HG02610 (cell line): ENCODE measurements at regions not wholly inside any gene's neighbourhood (a gene's known extent, or its start where the extent isn't known, plus 50 kb on each side); places are given as distances from the start of the nearest gene placed in this dataset.
"Not testable (repeated sequence)": the region's sequence is repeated elsewhere in the genome, so short reads cannot be mapped to it uniquely, and the experiment has no call there.

Experiments
- ATAC-seq: cut with Tn5 transposase; IDR thresholded peaks from one replicate; pipeline ENCODE4 v1.9.1; 2021; ENCODE audit warnings: mild to moderate bottlenecking, moderate library complexity; ENCODE audit not compliant: unreplicated experiment

DNA sequence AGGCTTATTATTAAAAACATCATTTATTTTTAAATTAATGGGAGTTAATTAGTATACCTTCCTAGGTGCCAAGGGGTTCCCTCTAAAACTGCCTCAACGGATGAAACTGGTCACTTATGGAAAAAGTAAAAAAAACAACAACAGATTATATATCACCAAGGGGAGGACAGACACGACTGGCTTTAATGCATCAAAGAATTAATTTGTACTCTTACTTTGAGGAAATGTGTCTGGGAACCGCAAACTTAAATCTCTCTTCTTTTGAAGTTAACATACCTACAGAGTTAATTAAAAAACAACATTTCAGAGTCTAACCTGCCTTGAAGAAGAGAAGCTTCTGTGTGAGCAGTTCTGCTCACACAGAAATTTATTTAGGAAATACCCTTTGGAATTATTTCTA, 354.6 kb downstream of the LRRC70 start:
- no peak for ATAC-seq

DNA sequence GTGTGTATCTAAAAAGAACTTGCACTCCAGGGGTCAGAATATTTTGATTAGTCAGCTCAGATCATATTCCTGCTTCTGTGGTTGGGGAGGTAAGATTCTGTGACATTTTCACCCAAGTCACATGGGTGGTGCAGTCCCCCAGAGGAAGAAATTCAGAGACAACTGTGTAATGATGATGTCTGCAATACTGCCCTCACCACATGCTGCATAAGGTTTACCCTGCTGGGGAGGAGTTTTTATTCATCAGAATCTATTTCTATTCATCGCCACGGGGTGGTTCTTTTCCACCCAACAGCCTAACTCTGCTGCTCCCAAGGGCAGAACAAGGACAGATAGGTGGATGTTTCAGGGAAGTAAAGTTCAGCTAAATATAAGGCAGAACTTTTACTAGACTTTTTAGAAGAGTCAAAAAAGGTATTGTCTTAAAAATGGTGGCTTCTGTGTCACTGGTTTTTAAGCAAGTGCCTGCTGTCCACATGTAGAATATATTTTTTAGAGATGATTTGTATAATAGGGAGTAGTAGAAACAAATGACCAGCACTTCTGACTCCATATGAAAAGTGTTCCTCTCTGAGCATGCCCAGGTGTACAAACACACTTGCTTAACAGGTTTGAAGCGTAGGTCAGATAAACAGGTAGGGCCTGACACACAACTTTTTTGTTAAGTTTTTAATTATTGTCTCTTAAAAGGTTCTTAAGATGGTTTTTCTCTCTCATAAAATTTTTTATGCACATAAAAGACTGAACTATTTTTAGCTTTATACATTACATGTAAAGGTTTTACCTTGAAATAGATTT, 352.7 kb downstream of the LRRC70 start:
- no peak for ATAC-seq

DNA sequence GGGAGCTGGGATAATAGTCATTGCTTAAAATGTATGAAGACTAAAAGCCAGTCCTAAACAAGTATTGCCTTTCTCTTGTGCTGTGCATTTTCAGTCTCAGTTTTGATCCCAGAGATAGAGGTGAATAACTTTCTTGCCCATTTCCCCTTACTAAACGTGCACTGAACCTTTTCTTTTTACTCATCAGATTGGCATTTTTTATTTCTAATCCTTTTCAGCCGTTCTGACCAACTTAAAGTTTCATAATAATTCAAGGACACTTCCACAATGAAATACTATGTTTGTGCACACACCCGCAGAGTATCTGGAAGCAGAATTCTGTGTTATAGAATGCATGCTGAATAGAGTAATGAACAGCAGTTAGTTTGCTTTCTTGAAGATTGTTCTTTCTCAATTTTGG, 343.6 kb downstream of the LRRC70 start:
- no peak for ATAC-seq

DNA sequence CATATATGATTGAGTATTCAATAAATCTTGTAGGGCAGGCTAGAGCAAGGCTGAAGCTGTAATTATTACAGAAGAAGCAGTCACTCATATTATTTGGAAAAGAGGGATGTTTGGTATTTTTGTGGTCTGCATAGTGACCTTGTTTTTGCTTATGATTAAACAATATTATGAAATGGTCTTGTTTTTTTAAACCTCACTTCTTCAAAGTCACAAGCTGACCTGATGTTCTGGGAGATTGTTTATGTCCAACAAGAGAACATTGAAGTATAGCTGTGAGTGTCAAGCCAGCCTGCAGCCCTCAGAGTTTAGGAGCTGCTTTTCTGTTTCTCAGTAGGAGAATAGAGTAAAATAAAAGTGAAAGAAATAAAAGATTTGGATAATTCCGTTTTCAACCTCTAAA, 342.2 kb downstream of the LRRC70 start:
- no peak for ATAC-seq

DNA sequence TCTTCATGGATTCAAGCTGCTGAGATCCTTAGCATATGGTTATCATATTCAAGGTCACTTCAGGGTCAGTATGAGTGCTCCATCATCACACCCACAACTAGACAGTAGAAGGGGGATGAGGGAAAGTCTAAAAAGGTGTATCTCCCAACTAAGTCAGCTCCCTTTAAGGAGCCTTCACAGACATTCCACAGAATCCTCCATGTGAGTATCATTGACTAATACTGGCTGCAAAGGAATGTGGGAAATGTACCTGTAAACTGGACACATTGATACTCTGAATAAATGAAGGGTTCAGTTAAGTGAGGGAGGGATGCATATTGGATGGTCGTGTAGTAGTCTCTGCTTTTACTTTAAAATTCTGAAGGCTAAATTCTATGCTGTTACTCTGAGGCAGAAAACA, 330.7 kb downstream of the LRRC70 start:
- no peak for ATAC-seq

DNA sequence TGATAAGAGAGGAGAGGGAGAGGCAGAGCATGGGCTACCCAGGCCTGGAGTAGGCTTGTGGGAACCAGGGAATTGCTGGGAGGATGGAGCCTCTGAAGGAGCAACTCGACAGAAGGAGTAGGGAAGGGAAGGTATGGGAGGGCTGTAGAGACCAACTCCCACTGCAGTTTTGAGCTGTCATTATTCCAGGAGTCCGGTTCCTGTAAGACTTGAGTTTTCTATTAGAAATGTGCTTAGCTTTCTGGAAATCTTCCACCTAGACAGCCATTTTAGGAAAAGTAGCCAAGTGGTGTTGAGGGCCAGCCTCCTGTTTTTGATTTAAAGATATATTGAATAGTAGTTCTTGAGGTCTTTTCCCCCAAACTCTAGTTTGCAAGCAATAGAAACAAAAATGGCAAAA, 323.5 kb downstream of the LRRC70 start:
- no peak for ATAC-seq

DNA sequence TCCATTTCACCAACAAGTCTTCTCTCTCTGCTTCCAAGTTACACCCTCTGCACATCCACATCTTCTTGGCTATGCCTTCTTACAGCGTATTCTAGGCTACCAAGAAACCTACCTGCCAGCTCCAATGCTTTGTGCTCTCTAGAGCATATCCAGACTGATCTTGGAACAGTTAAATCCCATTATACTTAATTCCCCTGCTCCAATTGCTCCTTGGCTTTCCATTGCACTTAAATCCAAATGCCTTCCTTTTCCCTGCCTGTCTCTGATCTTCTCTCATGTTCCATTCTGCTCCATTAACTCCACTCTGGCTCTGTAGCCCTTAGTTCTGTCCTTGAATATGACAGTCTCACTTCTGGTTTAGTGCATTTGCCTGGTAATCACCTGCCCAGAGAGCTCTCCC, 322.4 kb downstream of the LRRC70 start:
- ATAC-seq: no peak

DNA sequence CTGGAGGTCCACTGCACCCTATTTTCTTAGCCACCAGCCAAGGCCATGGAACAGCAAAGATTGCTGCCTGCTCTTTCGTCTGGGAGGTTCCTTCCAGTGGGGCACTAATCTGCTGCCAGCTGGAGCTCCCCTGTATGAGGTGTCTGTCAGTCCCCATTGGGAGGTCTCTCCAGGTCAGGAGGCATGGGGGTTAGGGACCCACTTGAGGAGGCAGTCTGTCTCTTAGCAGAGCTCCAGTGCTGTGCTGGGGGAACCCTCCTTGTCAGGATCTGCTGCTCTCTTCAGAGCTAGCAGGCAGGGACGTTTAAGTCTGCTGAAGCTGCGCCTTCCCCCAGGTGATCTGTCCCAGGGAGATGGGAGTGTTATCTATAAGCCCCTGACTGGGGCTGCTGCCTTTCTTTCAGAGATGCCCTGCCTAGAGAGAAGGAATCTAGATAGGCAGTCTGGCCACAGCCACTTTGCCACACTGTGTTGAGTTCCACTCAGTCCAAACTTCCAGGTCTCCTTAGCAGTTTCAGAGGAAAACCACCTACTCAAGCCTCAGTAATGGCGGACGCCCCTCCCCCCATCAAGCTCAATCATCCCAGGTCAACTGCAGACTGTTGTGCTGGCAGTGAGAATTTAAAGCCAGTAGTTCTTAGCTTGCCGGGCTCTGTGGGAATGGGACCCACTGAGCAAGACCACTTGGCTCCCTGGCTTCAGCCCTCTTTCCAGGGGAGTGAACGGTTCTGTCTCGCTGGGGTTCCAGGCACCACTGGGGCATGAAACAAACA, 317.7 kb downstream of the LRRC70 start:
- ATAC-seq: no peak

DNA sequence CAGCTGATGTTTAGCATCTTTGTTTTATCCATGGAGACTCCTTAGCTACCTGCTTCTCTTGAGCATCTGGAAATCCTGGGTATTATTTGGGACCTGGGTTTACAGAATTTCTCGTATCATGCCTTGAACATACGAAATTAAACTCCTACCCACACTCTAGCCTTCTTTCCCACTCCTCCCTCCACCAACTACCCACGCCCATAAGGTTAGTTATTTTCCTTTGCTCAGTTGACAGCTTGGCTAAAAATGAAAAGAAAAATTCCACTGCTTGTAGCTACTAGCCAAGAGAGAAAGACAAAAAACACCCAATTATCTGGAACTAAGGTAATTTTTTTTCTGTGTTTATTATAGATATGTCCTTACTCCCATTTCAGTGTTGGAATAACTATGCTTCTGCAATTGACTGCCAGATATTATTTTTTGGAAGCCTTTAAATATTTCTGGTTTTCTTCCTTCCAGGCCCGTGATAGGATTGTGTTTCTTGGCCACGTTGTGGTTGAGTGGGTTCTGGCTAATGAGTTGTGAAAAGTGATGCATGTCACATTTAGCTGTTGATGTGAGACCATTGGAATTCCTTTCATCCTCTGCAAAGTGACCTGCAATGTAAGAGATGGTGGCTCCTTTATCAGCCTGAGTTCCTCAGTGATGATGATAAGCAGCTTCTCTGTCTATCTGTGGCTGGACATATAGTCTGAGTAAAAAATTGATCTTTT, 308.1 kb downstream of the LRRC70 start:
- no peak for ATAC-seq

DNA sequence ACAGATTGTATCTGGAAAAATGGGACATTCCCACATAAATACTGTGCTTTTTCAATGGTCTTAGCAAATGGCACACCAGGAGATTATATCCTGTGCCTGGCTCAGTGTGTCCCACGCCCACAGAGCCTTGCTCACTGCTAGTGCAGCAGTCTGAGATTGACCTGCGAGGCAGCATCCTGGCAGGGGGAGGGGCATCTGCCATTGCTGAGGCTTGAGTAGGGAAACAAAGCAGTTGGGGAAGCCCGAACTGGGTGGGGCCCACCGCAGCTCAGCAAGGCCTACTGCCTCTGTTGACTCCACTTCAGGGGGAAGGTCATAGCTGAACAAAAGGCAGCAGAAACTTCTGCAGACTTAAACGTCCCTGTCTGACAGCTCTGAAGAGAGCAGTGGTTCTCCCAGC, 258.7 kb downstream of the LRRC70 start:
- not testable (repeated sequence) for ATAC-seq

DNA sequence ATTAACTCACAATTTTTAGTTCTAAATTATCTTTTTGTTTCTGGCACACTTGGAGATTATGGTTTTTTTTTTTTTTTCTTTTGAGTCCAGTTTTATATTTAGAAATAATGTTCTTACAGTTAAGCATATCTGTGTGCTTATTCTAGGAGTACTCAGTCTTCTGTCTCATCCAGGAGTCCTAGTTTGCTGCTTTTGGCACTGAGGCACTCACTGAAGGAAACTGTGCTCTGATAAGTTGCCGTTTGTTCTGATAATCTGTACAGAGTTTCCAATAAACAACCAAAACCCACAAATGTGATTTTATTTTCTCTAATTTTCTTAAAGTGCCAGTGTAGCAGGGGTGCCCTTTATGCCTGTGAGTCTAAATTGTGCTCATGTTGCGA, 251.0 kb downstream of the LRRC70 start:
- ATAC-seq: no peak

DNA sequence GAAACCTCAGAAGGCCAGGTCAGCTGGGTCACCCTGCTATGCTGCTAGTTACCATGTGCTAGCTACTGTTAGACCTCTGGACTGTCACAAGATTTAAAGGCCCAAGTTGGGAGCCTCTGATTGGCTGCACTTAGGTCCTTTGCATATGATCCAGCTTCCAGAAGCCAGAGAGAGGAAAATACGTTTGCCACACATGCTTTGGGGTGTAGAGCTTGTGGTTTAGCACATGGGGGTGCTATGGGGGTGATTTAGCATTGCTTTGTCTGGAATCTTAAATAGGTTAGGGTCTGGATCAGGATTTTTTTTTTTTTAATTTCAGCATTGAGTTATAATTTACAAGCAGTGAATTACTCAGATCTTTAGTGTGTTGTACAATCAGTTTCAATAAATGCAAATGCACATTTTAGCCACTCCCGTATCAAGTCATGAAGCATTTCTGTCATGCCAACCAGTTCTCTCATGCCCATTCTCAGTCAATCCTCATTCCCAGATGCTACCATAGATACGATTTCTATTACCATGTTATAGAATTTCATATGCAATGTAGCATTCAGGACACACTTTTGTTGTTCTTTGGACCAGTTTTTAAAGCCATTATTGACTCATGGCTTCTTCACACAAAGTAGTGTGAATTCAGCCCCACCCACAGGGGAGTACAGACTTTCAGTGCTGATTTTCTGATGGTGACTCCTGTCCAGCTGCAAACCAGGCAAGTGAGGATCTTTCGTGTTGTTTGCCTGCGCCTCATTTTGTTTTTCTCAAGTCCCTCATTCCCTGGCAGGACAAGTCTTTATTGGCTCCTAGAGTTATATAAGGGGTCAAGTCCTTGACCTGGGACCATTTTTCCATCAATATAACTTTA, 250.4 kb downstream of the LRRC70 start:
- no peak for ATAC-seq

DNA sequence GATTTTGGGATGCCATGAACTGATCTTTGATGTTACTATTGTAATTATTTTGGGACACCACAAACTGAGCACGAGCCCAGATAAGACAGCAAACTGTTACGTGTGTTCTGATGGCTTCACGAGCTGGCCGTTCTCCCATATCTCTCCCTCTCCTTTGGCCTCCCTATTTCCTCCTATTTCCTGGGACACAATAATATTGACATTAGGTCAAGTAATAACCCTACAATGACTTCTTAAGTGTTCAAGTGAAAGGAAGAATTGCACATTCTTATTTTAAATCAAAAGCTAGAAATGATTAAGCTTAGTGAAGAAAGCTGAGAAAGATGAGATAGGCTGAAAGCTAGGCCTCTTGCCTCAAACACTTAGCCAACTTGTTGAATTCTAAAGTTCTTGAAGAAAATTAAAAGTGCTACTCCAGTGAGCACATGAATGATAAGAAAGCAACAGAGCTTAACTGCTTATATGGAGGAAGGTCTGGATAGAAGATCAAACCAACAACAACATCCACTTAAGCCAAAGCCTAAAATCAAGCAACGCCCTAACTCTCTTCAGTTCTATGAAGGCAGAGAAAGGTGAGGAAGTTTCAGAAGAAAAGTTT, 247.1 kb downstream of the LRRC70 start:
- ATAC-seq: no peak

DNA sequence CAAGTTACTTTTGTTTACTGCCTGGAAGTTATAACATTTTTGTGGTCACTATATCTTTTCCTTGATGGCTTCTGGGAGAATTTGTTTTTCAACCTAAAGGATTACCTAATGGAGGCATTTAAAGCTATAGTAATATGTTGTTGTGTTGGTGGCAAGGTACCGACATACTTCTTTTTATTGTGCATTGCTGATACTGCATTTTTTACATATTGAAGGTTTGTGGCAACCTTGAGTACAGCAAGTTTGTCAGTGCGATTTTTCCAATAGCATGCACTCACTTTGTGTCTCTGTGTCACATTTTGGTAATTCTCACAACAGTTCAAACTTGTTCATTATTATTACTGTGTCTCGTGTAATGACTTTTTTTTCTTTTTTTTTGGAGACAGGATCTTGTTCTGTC, 246.3 kb downstream of the LRRC70 start:
- ATAC-seq: no peak

DNA sequence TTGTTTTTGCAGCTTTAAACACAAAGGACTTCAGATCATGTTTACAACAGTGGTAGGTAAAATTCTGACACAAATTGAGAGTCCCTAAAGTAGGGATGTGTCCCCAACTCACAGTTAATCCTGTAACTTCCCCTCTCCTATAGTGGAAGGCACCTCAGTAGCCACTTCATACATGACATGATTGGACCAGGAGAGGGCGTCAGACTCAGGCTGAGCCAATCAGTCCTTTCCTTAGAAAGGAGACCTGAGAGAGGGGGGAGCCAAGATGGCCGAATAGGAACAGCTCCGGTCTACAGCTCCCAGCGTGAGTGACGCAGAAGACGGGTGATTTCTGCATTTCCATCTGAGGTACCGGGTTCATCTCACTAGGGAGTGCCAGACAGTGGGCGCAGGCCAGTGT, 238.4 kb downstream of the LRRC70 start:
- not testable (repeated sequence) for ATAC-seq

DNA sequence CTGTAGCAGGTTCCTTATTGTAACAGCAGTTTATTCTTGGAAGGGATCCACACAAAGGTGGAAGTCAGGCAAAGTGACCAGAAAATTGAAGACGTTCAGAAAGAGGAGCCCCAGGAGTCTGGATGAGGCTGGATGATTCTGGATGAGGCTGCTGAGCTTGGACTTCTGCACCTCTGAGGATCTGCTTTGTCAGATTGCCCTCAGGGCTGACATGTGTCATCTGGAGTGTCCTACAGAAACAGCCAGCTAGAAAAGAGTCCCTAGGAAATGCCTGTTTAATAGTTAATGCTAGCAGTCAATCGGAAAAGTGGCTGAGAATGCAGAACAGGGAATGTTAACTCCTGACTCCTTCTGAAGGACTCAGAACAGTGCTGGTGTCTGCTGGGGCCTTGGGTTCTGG, 236.4 kb downstream of the LRRC70 start:
- ATAC-seq: no peak

DNA sequence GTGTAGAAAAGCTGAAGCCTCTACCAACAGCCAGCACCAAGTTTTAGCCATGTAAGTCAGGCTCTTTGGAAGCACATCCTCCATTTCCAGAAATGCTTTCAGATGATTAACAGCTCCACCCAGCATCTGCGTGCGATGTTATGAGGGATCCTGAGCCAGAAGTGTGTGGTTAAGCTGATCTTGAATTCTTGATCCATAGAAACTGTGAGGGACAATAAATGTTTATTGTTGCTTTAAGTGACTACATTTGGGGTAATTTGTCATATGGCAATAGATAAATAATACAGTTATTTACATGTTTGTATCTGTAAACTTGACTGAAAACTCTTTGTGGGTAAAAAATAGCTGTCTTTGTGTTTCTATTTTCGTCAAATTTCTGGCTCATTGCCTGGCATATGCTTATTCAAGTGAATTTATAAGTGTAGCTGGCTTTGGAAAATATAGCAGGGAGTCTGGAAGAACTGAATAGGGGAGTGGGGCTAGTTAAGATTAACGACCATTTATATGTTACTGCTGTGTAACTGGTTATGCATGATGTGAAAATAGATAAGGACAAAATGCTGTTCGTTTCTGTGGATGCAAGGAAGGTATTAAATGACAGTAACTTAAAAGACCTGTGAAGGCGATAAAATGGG, 234.1 kb downstream of the LRRC70 start:
- no peak for ATAC-seq

DNA sequence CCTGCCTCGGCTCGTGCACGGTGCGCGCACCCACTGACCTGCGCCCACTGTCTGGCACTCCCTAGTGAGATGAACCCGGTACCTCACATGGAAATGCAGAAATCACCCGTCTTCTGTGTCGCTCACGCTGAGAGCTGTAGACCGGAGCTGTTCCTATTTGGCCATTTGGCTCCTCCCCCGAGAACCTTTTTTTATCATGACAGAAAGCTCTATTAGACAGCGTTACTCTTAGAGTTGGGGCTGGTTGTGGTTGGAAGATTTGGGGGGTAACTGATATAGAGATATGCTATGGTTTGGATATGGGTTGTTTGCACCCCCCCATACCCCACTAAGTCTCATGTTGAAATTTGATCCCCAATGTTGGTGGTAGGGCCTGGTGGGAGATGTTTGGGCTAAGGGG, 226.2 kb downstream of the LRRC70 start:
- ATAC-seq: not testable (repeated sequence)

DNA sequence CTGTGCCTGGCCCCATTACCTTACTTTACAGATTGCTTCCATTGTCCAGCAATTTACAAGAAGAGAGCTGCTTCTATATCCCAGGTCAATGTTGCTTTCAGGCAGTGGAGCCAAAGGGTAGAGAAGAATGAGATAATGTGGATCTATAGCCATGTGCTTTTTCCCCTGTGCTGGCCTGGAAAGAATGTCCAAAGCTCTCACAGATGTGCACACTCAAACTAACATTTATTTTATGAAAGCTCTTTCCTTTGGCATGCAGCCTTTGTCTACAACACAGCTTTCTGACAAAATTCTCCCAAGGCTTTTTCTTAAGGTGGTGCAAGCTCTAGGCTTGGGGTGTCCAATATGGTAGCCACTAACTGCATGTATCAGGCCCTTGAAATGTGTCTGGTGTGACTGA, 217.3 kb downstream of the LRRC70 start:
- no peak for ATAC-seq

DNA sequence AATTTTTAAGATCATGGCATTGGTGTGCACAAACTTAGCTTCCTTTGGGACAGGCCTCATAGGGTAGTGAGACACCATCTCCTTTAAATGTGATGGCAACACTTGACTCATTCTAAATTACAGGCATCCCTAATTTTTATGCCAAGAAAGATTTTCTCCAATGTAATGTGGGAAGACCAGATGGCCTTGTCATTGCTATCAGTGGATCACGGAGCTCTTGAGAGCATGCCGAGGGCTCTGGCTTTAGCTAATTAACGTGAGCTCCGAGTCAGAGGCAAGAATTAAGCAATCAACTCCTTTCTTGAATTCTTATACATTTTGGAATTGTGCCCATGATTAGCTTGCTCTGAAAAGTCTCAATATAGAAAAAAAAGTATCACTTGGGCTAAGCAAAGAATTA, 215.8 kb downstream of the LRRC70 start:
- ATAC-seq: no peak
